DOHH2 (cell line): ENCODE measurements at regions not wholly inside any gene's neighbourhood (a gene's known extent, or its start where the extent isn't known, plus 50 kb on each side); places are given as distances from the start of the nearest gene placed in this dataset.

Experiments
- H3F3A ChIP-seq: fragments of 200-600 bp; sonication (generic), shearing (Covaris generic); 2 replicates; pipeline ENCODE4 v1.6.0; 2016; ENCODE audit warnings: antibody characterized with exemption, mild to moderate bottlenecking; ENCODE audit not compliant: control insufficient read depth, insufficient read depth
- H3K27ac ChIP-seq: fragments of 200-600 bp; sonication (generic); 2 replicates; pipeline ENCODE4 v1.5.1; 2014; ENCODE audit warnings: low read depth, mild to moderate bottlenecking, low read length, moderate library complexity
- H3K27me3 ChIP-seq: fragments of 200-600 bp; sonication (generic); 2 replicates; pipeline ENCODE4 v1.6.1; 2014; ENCODE audit warnings: mild to moderate bottlenecking, low read length, mixed read lengths; ENCODE audit not compliant: control insufficient read depth
- H3K36me3 ChIP-seq: fragments of 200-600 bp; sonication (generic); 2 replicates; pipeline ENCODE4 v1.6.1; 2014; ENCODE audit warnings: mild to moderate bottlenecking, low read length, moderate library complexity, mixed read lengths; ENCODE audit not compliant: control insufficient read depth
- H3K4me1 ChIP-seq: fragments of 200-600 bp; sonication (generic); 2 replicates; pipeline ENCODE4 v1.6.1; 2014; ENCODE audit warnings: mild to moderate bottlenecking, low read length, mixed read lengths; ENCODE audit not compliant: control insufficient read depth
- H3K4me2 ChIP-seq: fragments of 200-600 bp; sonication (generic); 2 replicates; pipeline ENCODE4 v1.6.0; 2014; ENCODE audit warnings: mild to moderate bottlenecking, low read length, moderate library complexity
- H3K4me3 ChIP-seq: fragments of 200-600 bp; sonication (generic); 2 replicates; pipeline ENCODE4 v1.5.1; 2014; ENCODE audit warnings: mild to moderate bottlenecking, low read length, mixed read lengths
- H3K79me2 ChIP-seq: fragments of 200-600 bp; sonication (generic); 2 replicates; pipeline ENCODE4 v1.6.1; 2014; ENCODE audit warnings: mild to moderate bottlenecking, low read length, mixed read lengths; ENCODE audit not compliant: control insufficient read depth
- H3K9me2 ChIP-seq: fragments of 200-600 bp; sonication (generic); replicated peaks from 2 replicates; pipeline ENCODE4 v1.6.1; 2014; ENCODE audit warnings: mild to moderate bottlenecking, low read length, mixed read lengths; ENCODE audit not compliant: control insufficient read depth
- H3K9me3 ChIP-seq: fragments of 200-600 bp; sonication (generic); 2 replicates; pipeline ENCODE4 v1.6.1; 2014; ENCODE audit warnings: antibody characterized with exemption, low read length, mixed read lengths; ENCODE audit not compliant: control insufficient read depth, insufficient read depth
- H4K20me1 ChIP-seq: fragments of 200-600 bp; sonication (generic); 2 replicates; pipeline ENCODE4 v1.6.0; 2014; ENCODE audit warnings: low read depth, mild to moderate bottlenecking, antibody characterized with exemption, low read length, moderate library complexity; ENCODE audit not compliant: control insufficient read depth, insufficient read depth
- EZH2phosphoT487 ChIP-seq: fragments of 200-600 bp; sonication (generic); IDR thresholded peaks from 2 replicates; pipeline ENCODE4 v1.6.1; 2017; ENCODE audit warnings: borderline replicate concordance, mild to moderate bottlenecking, antibody characterized with exemption, low read length, moderate library complexity, mixed read lengths
- TF ChIP-seq, protein P1 (sequence below): fragments of 200-600 bp; sonication (generic); IDR thresholded peaks from one replicate; pipeline ENCODE4 v1.5.1; 2014; ENCODE audit warnings: antibody characterized with exemption, mild to moderate bottlenecking, low read depth, low read length; ENCODE audit not compliant: poor library complexity, severe bottlenecking

DNA sequence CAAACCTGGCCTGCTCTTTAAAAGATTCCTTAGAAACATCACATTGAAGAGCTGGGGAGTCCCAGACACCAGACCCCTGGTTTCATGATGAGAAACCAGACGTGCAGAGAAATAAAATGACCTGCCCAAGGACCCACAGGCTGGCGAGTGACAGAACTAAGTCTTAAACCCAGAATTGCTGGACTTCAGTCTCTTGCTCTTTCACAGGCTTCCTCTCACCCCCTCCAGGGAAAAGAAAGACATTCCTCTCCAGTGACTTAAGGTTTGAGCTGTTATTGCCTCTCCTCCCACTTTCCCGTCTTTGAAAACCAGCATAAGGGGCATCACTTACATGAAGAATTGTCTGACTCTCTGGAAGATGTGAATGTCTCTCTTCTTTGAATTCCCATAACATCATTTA lies 535.2 kb downstream of the IRX1 start:
- H3F3A ChIP-seq = no peaks in the 10 kb centered on the region

DNA sequence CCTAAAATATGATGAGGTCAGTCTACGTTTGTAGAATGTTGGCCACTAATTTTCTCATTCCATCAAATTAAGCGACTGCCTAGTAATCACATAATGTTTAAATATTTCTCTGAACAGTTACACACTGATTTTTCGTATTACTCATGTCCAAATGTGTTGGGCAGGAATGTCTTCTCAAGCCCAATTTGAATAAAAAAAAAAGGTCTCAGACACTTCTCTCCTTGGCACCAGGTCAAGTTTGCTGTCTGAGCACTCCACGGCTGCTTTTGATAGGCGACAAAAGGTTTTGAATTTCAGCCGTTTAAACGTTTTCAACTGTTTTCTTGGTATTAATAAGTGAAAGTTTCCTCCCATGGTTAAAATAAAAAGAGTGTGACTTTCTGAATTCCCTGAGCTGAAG lies 542.1 kb downstream of the IRX1 start:
- Histone ChIP-seq H3K27me3 (no peaks in the 10 kb centered on the region), H3K79me2 (no peaks in the 10 kb centered on the region), H3K36me3 (no peaks in the 10 kb centered on the region), H4K20me1 (no peaks in the 10 kb centered on the region), H3K9me2 (no peaks in the 10 kb centered on the region), H3K4me1 (no peaks in the 10 kb centered on the region), H3K9me3 (no peaks in the 10 kb centered on the region; the same call in 1 of the 2 replicates), H3K4me2 (no peak overlapping the region), H3F3A (no peaks in the 10 kb centered on the region), H3K27ac (no peak overlapping the region), H3K4me3 (no peak overlapping the region)
- TF ChIP-seq EZH2phosphoT487 = no peak
- TF ChIP-seq, protein P1, sequence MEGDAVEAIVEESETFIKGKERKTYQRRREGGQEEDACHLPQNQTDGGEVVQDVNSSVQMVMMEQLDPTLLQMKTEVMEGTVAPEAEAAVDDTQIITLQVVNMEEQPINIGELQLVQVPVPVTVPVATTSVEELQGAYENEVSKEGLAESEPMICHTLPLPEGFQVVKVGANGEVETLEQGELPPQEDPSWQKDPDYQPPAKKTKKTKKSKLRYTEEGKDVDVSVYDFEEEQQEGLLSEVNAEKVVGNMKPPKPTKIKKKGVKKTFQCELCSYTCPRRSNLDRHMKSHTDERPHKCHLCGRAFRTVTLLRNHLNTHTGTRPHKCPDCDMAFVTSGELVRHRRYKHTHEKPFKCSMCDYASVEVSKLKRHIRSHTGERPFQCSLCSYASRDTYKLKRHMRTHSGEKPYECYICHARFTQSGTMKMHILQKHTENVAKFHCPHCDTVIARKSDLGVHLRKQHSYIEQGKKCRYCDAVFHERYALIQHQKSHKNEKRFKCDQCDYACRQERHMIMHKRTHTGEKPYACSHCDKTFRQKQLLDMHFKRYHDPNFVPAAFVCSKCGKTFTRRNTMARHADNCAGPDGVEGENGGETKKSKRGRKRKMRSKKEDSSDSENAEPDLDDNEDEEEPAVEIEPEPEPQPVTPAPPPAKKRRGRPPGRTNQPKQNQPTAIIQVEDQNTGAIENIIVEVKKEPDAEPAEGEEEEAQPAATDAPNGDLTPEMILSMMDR = no peak

More for the DNA sequence above, 535.2 kb downstream of the IRX1 start:
- no peak overlapping the region for H3K4me2 ChIP-seq
- no peak overlapping the region for H3K27ac ChIP-seq
- H3K9me2 ChIP-seq = no peaks in the 10 kb centered on the region
- H4K20me1 ChIP-seq = no peaks in the 10 kb centered on the region
- H3K79me2 ChIP-seq = no peaks in the 10 kb centered on the region
- no peaks in the 10 kb centered on the region for H3K4me1 ChIP-seq
- no peaks in the 10 kb centered on the region; the same call in 1 of the 2 replicates for H3K9me3 ChIP-seq
- no peak for TF ChIP-seq EZH2phosphoT487
- TF ChIP-seq, protein P1 = no peak
- no peak overlapping the region for H3K4me3 ChIP-seq
- H3K27me3 ChIP-seq = no peaks in the 10 kb centered on the region
- H3K36me3 ChIP-seq = no peaks in the 10 kb centered on the region

GRCh38 chr5:4142842-4143241 lies 547.2 kb downstream of the IRX1 start:
- Histone ChIP-seq H3K9me2 (no peaks in the 10 kb centered on the region), H3K27me3 (no peaks in the 10 kb centered on the region), H3K9me3 (no peaks in the 10 kb centered on the region), H3K36me3 (no peaks in the 10 kb centered on the region), H3K4me1 (no peaks in the 10 kb centered on the region), H3K4me3 (no peak overlapping the region), H4K20me1 (no peaks in the 10 kb centered on the region), H3K4me2 (no peak overlapping the region), H3K79me2 (no peaks in the 10 kb centered on the region), H3K27ac (no peak overlapping the region), H3F3A (no peaks in the 10 kb centered on the region)
- TF ChIP-seq EZH2phosphoT487 = no peak
- TF ChIP-seq, protein P1 = no peak
